ENCODE measurements at regions not wholly inside any gene's neighbourhood (a gene's known extent, or its start where the extent isn't known, plus 50 kb on each side); places are given as distances from the start of the nearest gene placed in this dataset.

DNA sequence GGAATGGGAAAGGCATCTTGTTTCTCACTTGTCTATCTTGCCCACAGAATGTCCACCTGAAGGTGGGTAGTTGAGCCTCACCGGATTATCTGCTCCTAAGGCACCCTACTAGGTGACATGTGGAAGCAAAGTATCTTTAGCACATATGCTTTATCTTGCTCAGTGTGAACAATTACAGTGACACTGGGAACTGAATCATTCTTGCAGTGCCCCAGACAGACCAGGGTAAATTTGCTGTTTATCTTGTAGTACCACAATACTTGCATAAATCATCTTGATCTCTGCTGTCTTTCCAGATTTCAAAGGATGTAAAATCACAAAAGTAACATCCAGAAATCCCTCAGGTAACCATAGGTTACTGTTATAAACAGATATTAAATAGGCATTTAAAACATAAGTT, 930.0 kb upstream of the INTU start:
- no peak overlapping the region for H3K4me3 ChIP-seq
- intact Hi-C loops (cut with DNase I; ENCODE audit: low total_unique reads) = no loop called here
- H3K27me3 ChIP-seq (replicated peaks in 1 of 7) = no peaks in the 10 kb centered on the region
- H3K36me3 ChIP-seq = no peaks in the 10 kb centered on the region
- no peak overlapping the region for H3K27ac ChIP-seq
- 66 to 83% (median 77%) methylated on average over 1 of the region's 1 CpG for WGBS, 5 donors
- H3K4me1 ChIP-seq = no peaks in the 10 kb centered on the region
- TF ChIP-seq, protein P1, sequence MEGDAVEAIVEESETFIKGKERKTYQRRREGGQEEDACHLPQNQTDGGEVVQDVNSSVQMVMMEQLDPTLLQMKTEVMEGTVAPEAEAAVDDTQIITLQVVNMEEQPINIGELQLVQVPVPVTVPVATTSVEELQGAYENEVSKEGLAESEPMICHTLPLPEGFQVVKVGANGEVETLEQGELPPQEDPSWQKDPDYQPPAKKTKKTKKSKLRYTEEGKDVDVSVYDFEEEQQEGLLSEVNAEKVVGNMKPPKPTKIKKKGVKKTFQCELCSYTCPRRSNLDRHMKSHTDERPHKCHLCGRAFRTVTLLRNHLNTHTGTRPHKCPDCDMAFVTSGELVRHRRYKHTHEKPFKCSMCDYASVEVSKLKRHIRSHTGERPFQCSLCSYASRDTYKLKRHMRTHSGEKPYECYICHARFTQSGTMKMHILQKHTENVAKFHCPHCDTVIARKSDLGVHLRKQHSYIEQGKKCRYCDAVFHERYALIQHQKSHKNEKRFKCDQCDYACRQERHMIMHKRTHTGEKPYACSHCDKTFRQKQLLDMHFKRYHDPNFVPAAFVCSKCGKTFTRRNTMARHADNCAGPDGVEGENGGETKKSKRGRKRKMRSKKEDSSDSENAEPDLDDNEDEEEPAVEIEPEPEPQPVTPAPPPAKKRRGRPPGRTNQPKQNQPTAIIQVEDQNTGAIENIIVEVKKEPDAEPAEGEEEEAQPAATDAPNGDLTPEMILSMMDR (IDR thresholded peaks at IDR 0.05 in 8 of 11, conservative IDR thresholded peaks at IDR 0.05 in 3 of 11) = no peak
- no peak for TF ChIP-seq POLR2AphosphoS5 (IDR thresholded peaks at IDR 0.05)
- TF ChIP-seq POLR2A (IDR thresholded peaks at IDR 0.05) = no peak
- peaks cover 0 to 3% (median 0%) of the 10 kb centered on the region in 8 donors for H3K9me3 ChIP-seq
- no peak for DNase-seq

DNA sequence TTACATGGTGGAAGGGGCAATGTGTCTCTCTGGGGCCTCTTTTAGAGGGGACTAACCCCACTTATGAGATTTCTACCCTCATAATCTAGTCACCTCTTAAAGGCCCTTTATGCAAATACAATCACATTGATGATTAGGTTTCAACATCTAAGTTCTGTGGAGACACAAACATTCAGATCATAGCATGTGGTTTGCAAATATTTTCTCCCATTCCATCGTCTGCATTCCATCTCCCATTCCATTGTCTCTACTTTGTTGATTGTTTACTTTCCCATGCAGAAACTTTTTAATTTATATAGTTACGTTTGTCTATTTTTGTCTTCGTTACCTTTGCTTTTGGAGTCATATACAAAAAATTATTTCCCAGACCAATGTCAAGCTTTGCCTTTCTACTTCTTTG, 927.5 kb upstream of the INTU start:
- no peak for TF ChIP-seq POLR2A (IDR thresholded peaks at IDR 0.05)
- TF ChIP-seq, protein P1 (IDR thresholded peaks at IDR 0.05 in 8 of 11, conservative IDR thresholded peaks at IDR 0.05 in 3 of 11) = no peak
- TF ChIP-seq POLR2AphosphoS5 (IDR thresholded peaks at IDR 0.05) = no peak
- Histone ChIP-seq H3K36me3 (no peaks in the 10 kb centered on the region), H3K27ac (no peak overlapping the region), H3K4me1 (no peaks in the 10 kb centered on the region), H3K9me3 (peaks cover 0 to 6% (median 0%) of the 10 kb centered on the region in 8 donors), H3K27me3 (replicated peaks in 1 of 7) (no peaks in the 10 kb centered on the region), H3K4me3 (no peak overlapping the region)
- WGBS, 5 donors = 71 to 81% (median 76%) methylated on average over 3 of the region's 3 CpGs
- DNase-seq = no peak
- intact Hi-C loops (cut with DNase I; ENCODE audit: low total_unique reads) = no loop called here

DNA sequence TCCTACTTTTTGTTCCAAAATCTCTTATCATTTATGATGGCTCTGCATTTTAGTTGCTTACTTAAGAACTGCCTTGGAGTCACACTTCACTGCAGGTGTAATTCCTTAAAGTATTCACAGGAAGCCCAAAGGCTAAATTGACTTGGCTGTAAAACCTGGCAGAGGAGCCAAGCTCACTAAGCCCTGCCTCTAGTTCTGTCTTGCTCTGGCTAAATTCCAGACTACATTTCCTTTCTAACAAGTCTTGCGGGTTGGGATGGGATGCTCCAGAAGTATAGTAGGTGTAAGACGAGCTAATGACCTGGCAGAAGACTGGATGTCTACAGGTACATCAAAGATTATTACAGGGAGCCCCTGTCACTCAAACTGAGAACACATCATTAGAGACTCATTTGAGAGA, 924.0 kb upstream of the INTU start:
- intact Hi-C loops (cut with DNase I; ENCODE audit: low total_unique reads) = no loop called here
- no peak for DNase-seq
- H3K4me3 ChIP-seq = no peak overlapping the region
- no peak overlapping the region for H3K27ac ChIP-seq
- TF ChIP-seq POLR2A (IDR thresholded peaks at IDR 0.05) (no peak), POLR2AphosphoS5 (IDR thresholded peaks at IDR 0.05) (no peak)
- TF ChIP-seq, protein P1 (IDR thresholded peaks at IDR 0.05 in 8 of 11, conservative IDR thresholded peaks at IDR 0.05 in 3 of 11) = no peak
- H3K4me1 ChIP-seq = no peaks in the 10 kb centered on the region
- H3K27me3 ChIP-seq (replicated peaks in 1 of 7) = no peaks in the 10 kb centered on the region
- WGBS, 5 donors = 69 to 87% (median 76%) methylated on average over 2 of the region's 2 CpGs
- H3K9me3 ChIP-seq = peaks cover 0 to 6% (median 0%) of the 10 kb centered on the region in 8 donors
- no peaks in the 10 kb centered on the region for H3K36me3 ChIP-seq

DNA sequence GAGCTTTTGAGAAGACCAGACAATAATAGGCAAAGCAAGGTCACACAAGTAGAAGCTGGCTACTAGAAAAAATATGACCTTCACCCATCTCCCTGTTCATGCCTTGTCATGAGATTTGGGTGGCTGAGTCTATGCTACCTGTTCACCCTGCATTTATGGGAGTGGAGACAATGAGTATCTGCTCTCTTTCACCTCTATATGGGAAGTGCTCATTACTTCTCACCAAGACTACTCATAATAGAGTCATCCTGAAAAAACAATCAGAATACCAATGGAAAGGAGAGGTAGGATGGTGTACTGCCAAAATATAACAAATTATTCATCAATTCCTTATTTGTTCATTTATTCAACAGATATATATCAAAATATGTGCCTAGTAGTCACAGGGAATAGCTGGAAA, 921.8 kb upstream of the INTU start:
- H3K27me3 ChIP-seq (replicated peaks in 1 of 7) = no peaks in the 10 kb centered on the region
- H3K36me3 ChIP-seq = no peaks in the 10 kb centered on the region
- H3K4me1 ChIP-seq = no peaks in the 10 kb centered on the region
- no peak overlapping the region for H3K4me3 ChIP-seq
- H3K27ac ChIP-seq = no peak overlapping the region
- intact Hi-C loops (cut with DNase I; ENCODE audit: low total_unique reads) = no loop called here
- TF ChIP-seq POLR2AphosphoS5 (IDR thresholded peaks at IDR 0.05) = no peak
- no peak for TF ChIP-seq POLR2A (IDR thresholded peaks at IDR 0.05)
- TF ChIP-seq, protein P1 (IDR thresholded peaks at IDR 0.05 in 8 of 11, conservative IDR thresholded peaks at IDR 0.05 in 3 of 11) = no peak
- H3K9me3 ChIP-seq = peaks cover 0 to 9% (median 2%) of the 10 kb centered on the region in 8 donors
- DNase-seq = no peak

Data from spleen (tissue), 11 donors.